ENCODE measurements at regions not wholly inside any gene's neighbourhood (a gene's known extent, or its start where the extent isn't known, plus 50 kb on each side); places are given as distances from the start of the nearest gene placed in this dataset.

GRCh38 chr9:89655990-89656657, 51.3 kb downstream of the GADD45G start:
- Histone ChIP-seq H3K27me3 (ENCODE audit: control insufficient read depth, insufficient read depth, low read length) (no peaks in the 10 kb centered on the region), H3K27ac (ENCODE audit: low read depth, low read length) (no peak overlapping the region), H3K9ac (ENCODE audit: low read depth, low read length) (no peak overlapping the region), H3K4me1 (ENCODE audit: control insufficient read depth, insufficient read depth, low read length) (peaks cover 12% of the 10 kb centered on the region), H3K36me3 (ENCODE audit: control insufficient read depth, insufficient read depth, low read length) (no peaks in the 10 kb centered on the region), H3K4me3 (ENCODE audit: low read depth, low read length) (no peak overlapping the region), H3K9me3 (ENCODE audit: control insufficient read depth, insufficient read depth, low read length) (no peaks in the 10 kb centered on the region)

GRCh38 chr9:89657295-89657694, 52.5 kb downstream of the GADD45G start:
- no peaks in the 10 kb centered on the region for H3K36me3 ChIP-seq (ENCODE audit: control insufficient read depth, insufficient read depth, low read length)
- H3K9ac ChIP-seq (ENCODE audit: low read depth, low read length) = no peak overlapping the region
- H3K27ac ChIP-seq (ENCODE audit: low read depth, low read length) = no peak overlapping the region
- no peaks in the 10 kb centered on the region for H3K9me3 ChIP-seq (ENCODE audit: control insufficient read depth, insufficient read depth, low read length)
- no peaks in the 10 kb centered on the region for H3K27me3 ChIP-seq (ENCODE audit: control insufficient read depth, insufficient read depth, low read length)
- H3K4me3 ChIP-seq (ENCODE audit: low read depth, low read length) = no peak overlapping the region
- H3K4me1 ChIP-seq (ENCODE audit: control insufficient read depth, insufficient read depth, low read length) = peaks cover 14% of the 10 kb centered on the region

DNA sequence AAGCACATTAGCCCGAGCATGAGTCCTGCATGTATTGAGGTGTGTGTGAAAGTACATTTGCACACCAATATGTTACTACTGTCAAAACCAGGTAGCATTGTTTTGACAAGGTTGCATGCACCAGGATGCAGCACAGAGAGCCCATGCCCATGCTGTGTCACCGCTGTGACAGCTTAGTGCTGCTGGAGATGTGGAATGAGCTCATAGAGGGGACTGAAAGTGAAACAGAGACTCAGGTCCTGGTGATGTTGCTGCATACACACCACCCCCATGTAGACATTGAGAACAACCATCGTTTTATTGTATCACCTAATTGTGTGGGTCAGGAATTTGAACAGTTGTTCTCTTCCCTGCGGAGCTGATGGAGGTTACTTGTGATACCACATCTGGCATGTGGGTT, 53.0 kb downstream of the GADD45G start:
- H3K9me3 ChIP-seq (ENCODE audit: control insufficient read depth, insufficient read depth, low read length) = no peaks in the 10 kb centered on the region
- no peak overlapping the region for H3K27ac ChIP-seq (ENCODE audit: low read depth, low read length)
- H3K36me3 ChIP-seq (ENCODE audit: control insufficient read depth, insufficient read depth, low read length) = no peaks in the 10 kb centered on the region
- H3K4me3 ChIP-seq (ENCODE audit: low read depth, low read length) = no peak overlapping the region
- no peaks in the 10 kb centered on the region for H3K27me3 ChIP-seq (ENCODE audit: control insufficient read depth, insufficient read depth, low read length)
- H3K4me1 ChIP-seq (ENCODE audit: control insufficient read depth, insufficient read depth, low read length) = peaks cover 19% of the 10 kb centered on the region
- no peak overlapping the region for H3K9ac ChIP-seq (ENCODE audit: low read depth, low read length)

DNA sequence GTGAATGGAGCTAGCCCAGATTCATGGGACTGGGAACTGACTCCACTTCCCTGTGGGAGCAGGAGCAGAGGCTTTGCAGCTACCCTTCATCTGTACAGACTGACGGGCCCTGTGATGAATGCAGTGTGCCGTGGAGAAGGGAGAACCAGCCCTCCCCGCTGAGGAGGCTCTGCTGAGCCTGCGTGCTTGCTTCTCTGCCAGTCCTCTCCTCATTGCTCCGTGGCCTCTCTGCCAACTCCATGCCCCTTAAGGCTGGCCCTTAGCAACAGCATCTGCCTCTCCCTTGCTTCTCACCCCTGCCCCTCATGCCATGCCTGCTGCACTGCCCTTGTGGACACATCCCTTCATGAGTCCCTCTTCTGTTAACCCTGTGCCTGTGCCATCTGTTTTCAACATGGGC, 53.6 kb downstream of the GADD45G start:
- Histone ChIP-seq H3K36me3 (ENCODE audit: control insufficient read depth, insufficient read depth, low read length) (no peaks in the 10 kb centered on the region), H3K27me3 (ENCODE audit: control insufficient read depth, insufficient read depth, low read length) (no peaks in the 10 kb centered on the region), H3K4me1 (ENCODE audit: control insufficient read depth, insufficient read depth, low read length) (peaks cover 25% of the 10 kb centered on the region), H3K4me3 (ENCODE audit: low read depth, low read length) (no peak overlapping the region), H3K9me3 (ENCODE audit: control insufficient read depth, insufficient read depth, low read length) (no peaks in the 10 kb centered on the region), H3K27ac (ENCODE audit: low read depth, low read length) (no peak overlapping the region), H3K9ac (ENCODE audit: low read depth, low read length) (no peak overlapping the region)

- H3K4me1 ChIP-seq (ENCODE audit: control insufficient read depth, insufficient read depth, low read length) = peaks cover 24% of the 10 kb centered on the region
- H3K9ac ChIP-seq (ENCODE audit: low read depth, low read length) = no peak overlapping the region
- no peak overlapping the region for H3K4me3 ChIP-seq (ENCODE audit: low read depth, low read length)
- H3K36me3 ChIP-seq (ENCODE audit: control insufficient read depth, insufficient read depth, low read length) = no peaks in the 10 kb centered on the region
- no peaks in the 10 kb centered on the region for H3K9me3 ChIP-seq (ENCODE audit: control insufficient read depth, insufficient read depth, low read length)
- H3K27me3 ChIP-seq (ENCODE audit: control insufficient read depth, insufficient read depth, low read length) = no peaks in the 10 kb centered on the region
- no peak overlapping the region for H3K27ac ChIP-seq (ENCODE audit: low read depth, low read length)
Observed at GRCh38 chr9:89658931-89659330, 54.1 kb downstream of the GADD45G start.

DNA sequence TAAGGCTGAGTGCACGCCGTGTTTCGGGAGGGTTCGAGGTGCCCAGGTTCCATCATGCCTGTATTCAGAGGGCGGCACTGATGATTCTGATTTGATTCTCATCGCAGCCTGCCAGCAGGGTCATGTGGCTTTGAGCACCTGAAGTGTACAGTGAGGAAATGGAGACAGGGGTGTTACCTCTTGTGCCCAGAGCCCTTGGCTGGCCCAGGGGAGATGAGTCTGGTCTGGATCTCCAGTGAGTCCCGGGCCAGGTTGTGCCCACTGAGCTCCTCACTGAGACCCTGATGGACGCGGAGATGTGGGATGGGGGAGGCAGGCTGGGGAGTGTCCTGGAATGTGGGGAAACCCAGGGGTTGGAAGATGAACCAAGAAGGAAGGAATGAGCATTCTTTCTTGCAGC, 54.7 kb downstream of the GADD45G start:
- Histone ChIP-seq H3K27ac (ENCODE audit: low read depth, low read length) (no peak overlapping the region), H3K36me3 (ENCODE audit: control insufficient read depth, insufficient read depth, low read length) (no peaks in the 10 kb centered on the region), H3K9me3 (ENCODE audit: control insufficient read depth, insufficient read depth, low read length) (no peaks in the 10 kb centered on the region), H3K4me3 (ENCODE audit: low read depth, low read length) (no peak overlapping the region), H3K27me3 (ENCODE audit: control insufficient read depth, insufficient read depth, low read length) (no peaks in the 10 kb centered on the region), H3K9ac (ENCODE audit: low read depth, low read length) (no peak overlapping the region), H3K4me1 (ENCODE audit: control insufficient read depth, insufficient read depth, low read length) (peaks cover 20% of the 10 kb centered on the region)

DNA sequence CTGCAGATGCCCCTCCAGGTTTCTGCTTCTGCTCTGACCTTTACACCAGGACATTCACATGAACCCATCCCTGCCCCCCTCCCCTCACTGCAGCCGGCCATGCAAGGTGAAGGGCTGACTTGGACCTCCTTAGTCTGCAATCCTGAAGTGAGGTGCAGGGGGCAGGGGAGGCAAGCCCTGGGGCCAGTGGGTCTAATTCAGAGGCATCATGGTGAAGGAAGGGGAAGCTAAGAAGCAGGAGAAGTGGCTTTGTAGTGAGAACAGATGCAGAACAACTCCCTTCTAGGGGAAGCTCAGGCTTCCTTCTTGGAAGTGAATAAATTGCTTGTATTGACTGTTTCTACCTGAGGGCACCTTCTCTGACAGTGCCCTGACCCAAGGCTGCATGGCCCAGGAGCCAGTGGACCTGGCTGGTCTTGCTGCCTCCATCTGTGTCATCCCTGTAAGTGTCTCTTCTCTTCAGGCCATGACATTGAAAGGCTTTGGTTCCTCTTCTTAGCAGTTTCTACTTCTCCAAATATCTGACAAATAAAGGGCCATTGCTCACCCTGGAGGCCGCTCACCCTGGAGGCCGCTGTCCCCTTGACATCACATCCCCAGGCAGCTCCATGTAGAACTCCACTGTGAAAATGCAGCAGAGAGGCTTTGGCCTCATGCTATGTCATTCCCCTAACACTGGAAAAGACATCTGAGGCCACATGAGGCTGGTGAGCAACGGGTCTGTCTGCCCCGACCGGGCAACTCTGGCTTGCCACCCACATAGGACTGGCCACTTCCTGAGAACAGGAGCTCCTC, 55.3 kb downstream of the GADD45G start:
- Histone ChIP-seq H3K9ac (ENCODE audit: low read depth, low read length) (no peak overlapping the region), H3K9me3 (ENCODE audit: control insufficient read depth, insufficient read depth, low read length) (no peaks in the 10 kb centered on the region), H3K36me3 (ENCODE audit: control insufficient read depth, insufficient read depth, low read length) (no peaks in the 10 kb centered on the region), H3K27me3 (ENCODE audit: control insufficient read depth, insufficient read depth, low read length) (no peaks in the 10 kb centered on the region), H3K4me1 (ENCODE audit: control insufficient read depth, insufficient read depth, low read length) (peaks cover 23% of the 10 kb centered on the region), H3K4me3 (ENCODE audit: low read depth, low read length) (no peak overlapping the region), H3K27ac (ENCODE audit: low read depth, low read length) (no peak overlapping the region)

DNA sequence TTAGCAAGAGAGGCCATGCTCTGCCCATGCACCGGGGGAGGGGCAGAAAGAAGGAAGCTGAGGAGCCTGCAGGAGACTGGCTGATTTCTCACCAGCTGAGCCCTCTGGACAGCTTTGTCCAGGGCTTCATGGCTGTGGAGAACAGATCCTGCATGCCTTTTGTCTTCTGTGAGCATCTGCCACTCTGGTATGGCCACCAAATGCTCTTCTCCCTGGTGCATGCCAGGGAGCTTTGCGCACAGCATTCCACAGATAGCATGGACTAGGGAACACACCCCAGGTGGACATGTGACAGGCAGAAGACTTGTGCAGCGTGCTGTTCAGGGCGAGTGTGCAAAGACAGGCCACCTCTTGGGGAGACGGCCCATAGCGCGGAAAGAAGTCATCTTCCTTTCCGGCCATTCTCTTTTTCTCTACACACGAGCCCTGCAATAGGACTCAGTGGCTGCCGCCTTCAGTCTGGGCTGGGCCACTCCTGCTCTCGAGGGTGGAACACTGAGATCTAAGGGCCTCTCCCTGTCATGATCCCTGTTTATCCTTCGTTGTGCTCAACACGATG, 56.7 kb downstream of the GADD45G start:
- H3K27me3 ChIP-seq (ENCODE audit: control insufficient read depth, insufficient read depth, low read length) = no peaks in the 10 kb centered on the region
- no peak overlapping the region for H3K4me3 ChIP-seq (ENCODE audit: low read depth, low read length)
- H3K9me3 ChIP-seq (ENCODE audit: control insufficient read depth, insufficient read depth, low read length) = no peaks in the 10 kb centered on the region
- peak overlapping the region; percentile 56 for H3K27ac ChIP-seq (ENCODE audit: low read depth, low read length)
- H3K4me1 ChIP-seq (ENCODE audit: control insufficient read depth, insufficient read depth, low read length) = peaks cover 23% of the 10 kb centered on the region
- no peak overlapping the region for H3K9ac ChIP-seq (ENCODE audit: low read depth, low read length)
- H3K36me3 ChIP-seq (ENCODE audit: control insufficient read depth, insufficient read depth, low read length) = no peaks in the 10 kb centered on the region

DNA sequence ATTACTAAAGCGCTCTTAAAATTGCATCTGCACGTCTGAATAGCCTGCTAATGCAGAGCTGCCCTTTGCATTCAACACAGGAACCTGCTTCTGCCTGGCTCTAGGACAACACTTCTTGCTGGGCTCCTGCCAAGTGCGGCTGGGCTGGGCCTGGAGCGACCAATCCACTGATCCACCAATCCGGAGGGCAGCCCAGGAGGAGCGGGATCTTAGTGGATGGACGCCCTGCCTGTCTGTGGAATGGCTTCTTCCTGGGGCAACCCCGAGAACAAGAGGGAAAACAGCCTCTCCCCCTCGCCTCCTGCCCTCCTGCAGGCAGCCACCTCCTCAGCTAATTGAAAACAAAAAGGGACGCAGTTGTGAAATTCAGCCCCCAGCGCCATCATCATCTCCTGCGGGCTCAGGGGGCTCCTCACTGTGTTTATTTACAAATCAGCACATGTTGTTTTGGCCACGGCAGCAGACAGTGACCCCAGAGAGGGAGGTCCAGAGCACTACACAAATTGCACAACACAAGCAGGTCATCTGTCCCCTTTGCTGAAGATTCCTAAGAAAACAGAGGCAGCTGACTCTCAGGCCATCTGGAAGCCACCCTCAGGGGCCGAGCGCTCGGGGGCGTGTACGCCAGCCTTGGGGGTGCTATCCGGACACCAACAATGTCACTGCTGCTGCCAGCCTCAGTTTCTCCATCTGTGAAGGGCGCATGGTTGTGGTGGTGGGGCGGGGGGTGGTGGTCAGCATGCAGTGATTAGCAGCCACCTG, 57.3 kb downstream of the GADD45G start:
- peak overlapping the region; percentile 56 for H3K27ac ChIP-seq (ENCODE audit: low read depth, low read length)
- no peak overlapping the region for H3K4me3 ChIP-seq (ENCODE audit: low read depth, low read length)
- no peaks in the 10 kb centered on the region for H3K9me3 ChIP-seq (ENCODE audit: control insufficient read depth, insufficient read depth, low read length)
- no peaks in the 10 kb centered on the region for H3K36me3 ChIP-seq (ENCODE audit: control insufficient read depth, insufficient read depth, low read length)
- 0 out of 2 replicates have a peak overlapping the region, but pooled peaks have one; percentile 16 for H3K9ac ChIP-seq (ENCODE audit: low read depth, low read length)
- no peaks in the 10 kb centered on the region for H3K27me3 ChIP-seq (ENCODE audit: control insufficient read depth, insufficient read depth, low read length)
- peaks cover 23% of the 10 kb centered on the region for H3K4me1 ChIP-seq (ENCODE audit: control insufficient read depth, insufficient read depth, low read length)

DNA sequence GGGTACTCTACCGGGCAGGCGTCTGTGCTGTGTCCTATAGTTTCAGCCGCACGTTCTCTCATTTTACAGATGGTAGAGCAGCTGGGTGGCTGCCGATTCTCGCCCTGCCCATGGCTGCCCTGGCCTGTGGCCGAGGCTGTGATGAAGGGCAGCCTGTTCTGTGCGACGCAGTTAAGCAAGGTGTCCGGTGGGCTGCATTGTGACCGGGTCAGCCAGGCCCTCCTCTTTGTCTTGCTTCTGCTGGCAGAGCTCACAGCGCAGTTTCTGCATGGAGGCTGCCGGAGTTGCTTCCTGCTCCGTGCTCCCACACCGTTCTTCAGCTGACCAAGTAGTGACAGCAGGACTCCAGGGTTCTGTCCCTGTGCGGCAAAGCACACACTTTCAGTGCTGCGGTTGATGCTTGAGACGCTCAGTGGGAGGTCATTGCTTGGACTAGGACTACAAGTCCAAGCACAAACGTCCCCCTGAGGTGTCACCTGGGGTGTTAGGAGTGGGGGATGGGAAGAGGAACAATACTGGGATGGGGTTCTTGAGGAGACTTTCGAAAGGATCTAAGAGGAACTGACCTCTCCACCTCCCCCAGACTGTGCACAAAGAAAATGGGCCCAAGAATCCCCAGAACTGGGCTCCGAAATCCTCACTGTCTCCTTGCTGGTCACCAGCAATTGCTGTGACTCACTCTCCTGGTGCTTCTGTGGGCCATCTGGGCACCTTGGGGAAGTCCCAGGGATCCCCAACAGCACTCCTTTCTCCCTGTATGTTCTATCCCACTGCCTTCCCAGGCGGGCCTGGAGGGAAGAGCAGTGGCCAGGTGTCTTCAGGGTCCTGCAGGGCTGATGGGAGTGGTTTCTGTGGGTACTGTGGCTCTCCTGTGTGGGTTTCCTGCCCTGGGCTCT, 58.2 kb downstream of the GADD45G start:
- H3K4me1 ChIP-seq (ENCODE audit: control insufficient read depth, insufficient read depth, low read length) = peaks cover 23% of the 10 kb centered on the region
- no peak overlapping the region for H3K27ac ChIP-seq (ENCODE audit: low read depth, low read length)
- no peaks in the 10 kb centered on the region for H3K36me3 ChIP-seq (ENCODE audit: control insufficient read depth, insufficient read depth, low read length)
- no peaks in the 10 kb centered on the region for H3K9me3 ChIP-seq (ENCODE audit: control insufficient read depth, insufficient read depth, low read length)
- no peak overlapping the region for H3K4me3 ChIP-seq (ENCODE audit: low read depth, low read length)
- H3K9ac ChIP-seq (ENCODE audit: low read depth, low read length) = 0 out of 2 replicates have a peak overlapping the region, but pooled peaks have one; percentile 10
- H3K27me3 ChIP-seq (ENCODE audit: control insufficient read depth, insufficient read depth, low read length) = no peaks in the 10 kb centered on the region
